Stomach (tissue), 8 donors: ENCODE measurements at regions not wholly inside any gene's neighbourhood (a gene's known extent, or its start where the extent isn't known, plus 50 kb on each side); places are given as distances from the start of the nearest gene placed in this dataset.

Source experiments
- DNase-seq, 2 donors: peaks; one replicate each; pipeline versions ENCODE4 v3.0.0 to v3.0.0-alpha.2; 2013 to 2019
- H3K27ac ChIP-seq, 5 donors: fragments of 200-600 bp in 4 of 5; sonication (generic) in 4 of 5; one replicate each; pipeline ENCODE4 v1.5.1; 2013 to 2019; ENCODE audit warnings: mild to moderate bottlenecking in 1 of 5, moderate library complexity in 1 of 5
- H3K27me3 ChIP-seq, 3 donors: fragments of 200-600 bp; sonication (generic); one replicate each; pipeline ENCODE4 v1.5.1; 2017 to 2019; ENCODE audit warnings: mixed run types in 1 of 3
- H3K36me3 ChIP-seq, 4 donors: fragments of 200-600 bp; sonication (generic); 1 replicate in 3 of 4; 2 replicates in 1 of 4; pipeline ENCODE4 v1.5.1; 2016 to 2019
- H3K4me1 ChIP-seq, 4 donors: fragments of 200-600 bp; sonication (generic); one replicate each; pipeline ENCODE4 v1.5.1; 2016 to 2019
- H3K4me3 ChIP-seq, 4 donors: fragments of 200-600 bp; sonication (generic) in 3 of 4; one replicate each; pipeline ENCODE4 v1.5.1; 2016 to 2019; ENCODE audit warnings: mild to moderate bottlenecking in 1 of 4
- H3K9me3 ChIP-seq, 4 donors: fragments of 200-600 bp; sonication (generic); one replicate each; pipeline ENCODE4 v1.5.1; 2016 to 2019
- CTCF ChIP-seq, 7 experiments: fragments of 450-650 bp in 4 of 7; fragments of 200-600 bp in 3 of 7; sonication (generic) in 3 of 7; IDR thresholded peaks; one replicate each; pipeline ENCODE4 v1.5.1; 2016 to 2019; ENCODE audit warnings: antibody characterized with exemption in 7 of 7, control low read depth in 2 of 7, mild to moderate bottlenecking in 1 of 7
- EP300 ChIP-seq: sonication (generic); formaldehyde crosslinking; IDR thresholded peaks from one replicate; pipeline ENCODE4 v1.6.1; 2017; ENCODE audit warnings: antibody characterized with exemption
- POLR2A ChIP-seq, 4 donors: fragments of 450-650 bp; IDR thresholded peaks; one replicate each; pipeline ENCODE4 v1.6.1; 2016; ENCODE audit warnings: antibody characterized with exemption in 4 of 4, control low read depth in 2 of 4, mild to moderate bottlenecking in 1 of 4, moderate library complexity in 1 of 4
- POLR2AphosphoS5 ChIP-seq, 3 donors: sonication (generic); formaldehyde crosslinking; IDR thresholded peaks; one replicate each; pipeline ENCODE4 v1.6.1; 2016; ENCODE audit warnings: antibody characterized with exemption in 3 of 3
- WGBS, 5 donors: extraction: QIAGEN DNeasy Blood & Tissue Kit in 3 of 5; methylation state at CpG; one replicate each; pipeline versions ENCODE4 v1.1.5 to v1.1.7; 2013 to 2018; 5-methylcytosine and 5-hydroxymethylcytosine counted together
- intact Hi-C: fragments of 100-400 bp; cut with DNase I; formaldehyde crosslinking; loops from one replicate; pipeline ENCODE4 v1.15.1; 2023; ENCODE audit warnings: low total_unique reads
- donor health status: healthy with polysubstance abuse.
- donor health status: Bipolar disorder and iron deficiency.
- donor health status: healthy.

GRCh38 chr6:8983202-8983688 lies 547.9 kb upstream of the SLC35B3 start:
- H3K4me3 ChIP-seq = peak overlapping the region in 1 of 4 donors; percentile 25
- no peak overlapping the region for H3K27ac ChIP-seq
- DNase-seq = peak; percentile 66 to 86
- intact Hi-C loops = no loop called here
- no peaks in the 10 kb centered on the region for H3K9me3 ChIP-seq
- peaks cover 0 to 9% (median 8%) of the 10 kb centered on the region in 4 donors for H3K4me1 ChIP-seq
- no peaks in the 10 kb centered on the region for H3K36me3 ChIP-seq
- H3K27me3 ChIP-seq = no peaks in the 10 kb centered on the region
- WGBS, 5 donors = 2 to 7% (median 3%) methylated on average over 10 of the region's 10 CpGs
- no peak for TF ChIP-seq EP300
- TF ChIP-seq CTCF (IDR thresholded peaks at IDR 0.05) = peak in 5 of 7 experiments; percentile 45 to 98 (median 93)

GRCh38 chr6:8982668-8983067 lies 547.3 kb upstream of the SLC35B3 start:
- Histone ChIP-seq H3K27me3 (no peaks in the 10 kb centered on the region), H3K4me1 (peaks cover 0 to 9% (median 8%) of the 10 kb centered on the region in 4 donors), H3K4me3 (peak overlapping the region in 1 of 4 donors; percentile 25), H3K36me3 (no peaks in the 10 kb centered on the region), H3K9me3 (no peaks in the 10 kb centered on the region), H3K27ac (no peak overlapping the region)
- intact Hi-C loops = no loop called here
- TF ChIP-seq POLR2AphosphoS5 (IDR thresholded peaks at IDR 0.05) (no peak), CTCF (IDR thresholded peaks at IDR 0.05) (no peak), EP300 (no peak), POLR2A (IDR thresholded peaks at IDR 0.05) (no peak)
- peak in 1 of 2 donors; percentile 2 for DNase-seq
- 26 to 48% (median 38%) methylated on average over 9 of the region's 9 CpGs for WGBS, 5 donors

- Histone ChIP-seq H3K27ac (no peak overlapping the region), H3K4me3 (no peak overlapping the region), H3K36me3 (no peaks in the 10 kb centered on the region), H3K27me3 (no peaks in the 10 kb centered on the region), H3K9me3 (peaks cover 0 to 27% (median 14%) of the 10 kb centered on the region in 4 donors), H3K4me1 (no peaks in the 10 kb centered on the region)
- DNase-seq = no peak
- intact Hi-C loops = no loop called here
- TF ChIP-seq POLR2AphosphoS5 (IDR thresholded peaks at IDR 0.05) (no peak), CTCF (IDR thresholded peaks at IDR 0.05) (no peak), EP300 (no peak), POLR2A (IDR thresholded peaks at IDR 0.05) (no peak)
Measured at GRCh38 chr6:8973395-8973794, 538.0 kb upstream of the SLC35B3 start.

- no peak overlapping the region for H3K27ac ChIP-seq
- DNase-seq = no peak
- no peak overlapping the region for H3K4me3 ChIP-seq
- TF ChIP-seq POLR2A (IDR thresholded peaks at IDR 0.05) (no peak), CTCF (IDR thresholded peaks at IDR 0.05) (no peak), EP300 (no peak), POLR2AphosphoS5 (IDR thresholded peaks at IDR 0.05) (no peak)
- peaks cover 0 to 33% (median 14%) of the 10 kb centered on the region in 4 donors for H3K9me3 ChIP-seq
- H3K27me3 ChIP-seq = no peaks in the 10 kb centered on the region
- H3K4me1 ChIP-seq = no peaks in the 10 kb centered on the region
- intact Hi-C loops = no loop called here
- no peaks in the 10 kb centered on the region for H3K36me3 ChIP-seq
Measured at GRCh38 chr6:8969747-8970146, 534.4 kb upstream of the SLC35B3 start.
